Cardiac fibroblast (primary cell): ENCODE measurements at regions not wholly inside any gene's neighbourhood (a gene's known extent, or its start where the extent isn't known, plus 50 kb on each side); places are given as distances from the start of the nearest gene placed in this dataset.

Source experiments
- DNase-seq, 2 donors: peaks; one replicate each; pipeline versions ENCODE4 v3.0.0 to v3.0.0-alpha.2; 2010; ENCODE audit warnings: low read depth in 2 of 2
- H3K4me3 ChIP-seq, 2 donors: replicated peaks in 1 of 2; 1 replicate in 1 of 2; 2 replicates in 1 of 2; pipeline ENCODE4 v1.5.1; 2011; ENCODE audit warnings: low read depth in 2 of 2, low read length in 2 of 2, mild to moderate bottlenecking in 2 of 2, moderate library complexity in 1 of 2
- CTCF ChIP-seq: IDR thresholded peaks from one replicate; pipeline ENCODE4 v1.5.1; 2011; ENCODE audit warnings: low read depth, mild to moderate bottlenecking, low read length, inconsistent platforms

DNA sequence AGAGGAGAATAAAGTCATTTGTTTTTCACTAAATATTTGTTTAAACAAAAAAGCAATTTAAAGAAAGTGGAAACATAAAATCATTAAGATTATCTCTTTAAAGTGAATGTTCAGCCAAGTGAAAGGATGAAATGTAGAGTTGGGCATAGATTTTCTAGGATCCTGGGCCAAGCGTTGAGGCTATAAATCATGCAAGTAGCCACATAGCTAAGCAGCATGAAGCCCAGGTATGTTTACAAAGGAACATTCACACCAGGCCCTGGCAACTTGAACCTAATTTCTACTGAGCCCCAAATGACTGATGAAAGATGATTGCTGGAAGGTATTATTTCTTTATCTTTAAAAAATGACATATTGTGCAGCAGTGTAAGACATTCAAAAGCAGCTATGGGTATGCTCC lies 461.8 kb downstream of the MAT2B start:
- no peak overlapping the region for H3K4me3 ChIP-seq
- TF ChIP-seq CTCF = no peak
- no peak for DNase-seq

DNA sequence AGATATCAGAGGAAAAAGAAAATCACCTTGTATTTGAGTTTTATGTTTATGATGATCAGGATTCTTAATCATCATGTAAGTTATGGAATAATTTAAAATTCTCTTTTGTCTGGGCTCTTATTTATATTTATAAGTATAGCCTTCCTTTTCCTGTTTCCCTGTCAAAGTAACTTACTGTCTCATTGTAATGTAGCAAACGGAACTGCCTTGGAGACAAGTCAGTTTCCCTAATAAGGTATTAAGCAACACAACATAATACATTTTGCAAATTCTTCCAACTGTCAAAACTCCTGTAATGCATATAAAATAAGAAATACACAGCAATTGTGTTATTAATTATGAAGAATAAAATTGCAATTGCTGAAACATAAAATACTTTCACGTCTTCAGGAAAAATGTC lies 463.2 kb downstream of the MAT2B start:
- no peak overlapping the region for H3K4me3 ChIP-seq
- no peak for TF ChIP-seq CTCF
- no peak for DNase-seq

GRCh38 chr5:163976696-163977095 lies 471.3 kb downstream of the MAT2B start:
- H3K4me3 ChIP-seq = no peak overlapping the region
- DNase-seq = peak in 1 of 2 donors; percentile 47
- TF ChIP-seq CTCF = no peak

GRCh38 chr5:163978897-163979296 lies 473.5 kb downstream of the MAT2B start:
- no peak overlapping the region for H3K4me3 ChIP-seq
- DNase-seq = no peak
- no peak for TF ChIP-seq CTCF

- TF ChIP-seq CTCF = no peak
- no peak overlapping the region for H3K4me3 ChIP-seq
- no peak for DNase-seq
Measured at GRCh38 chr5:163988566-163988965, 483.1 kb downstream of the MAT2B start.

- no peak for TF ChIP-seq CTCF
- DNase-seq = no peak
- H3K4me3 ChIP-seq = no peak overlapping the region
Measured at GRCh38 chr5:163993126-163993525, 487.7 kb downstream of the MAT2B start.

- no peak for DNase-seq
- no peak overlapping the region for H3K4me3 ChIP-seq
- TF ChIP-seq CTCF = no peak
Measured at GRCh38 chr5:163995206-163995605, 489.8 kb downstream of the MAT2B start.
